ENCODE measurements at regions not wholly inside any gene's neighbourhood (a gene's known extent, or its start where the extent isn't known, plus 50 kb on each side); places are given as distances from the start of the nearest gene placed in this dataset.

- Histone ChIP-seq H3K27ac (ENCODE audit: insufficient read length, low read depth, low read length) (no peak overlapping the region), H3K27me3 (ENCODE audit: insufficient read depth, low read length) (no peaks in the 10 kb centered on the region), H3K4me1 (ENCODE audit: insufficient read depth, low read length) (no peaks in the 10 kb centered on the region), H4K91ac (ENCODE audit: insufficient read length, low read depth, low read length) (no peak overlapping the region), H3K9ac (ENCODE audit: extremely low read depth, insufficient read length, low read length) (no peak overlapping the region), H2BK120ac (ENCODE audit: low read depth, low read length, poor library complexity, severe bottlenecking) (no peak overlapping the region), H3K79me2 (ENCODE audit: insufficient read depth, low read length) (no peaks in the 10 kb centered on the region), H2BK15ac (ENCODE audit: low read depth, low read length) (no peak overlapping the region), H4K20me1 (ENCODE audit: control insufficient read depth, insufficient read depth, insufficient read length) (no peaks in the 10 kb centered on the region), H3K18ac (ENCODE audit: insufficient read length, low read depth, low read length) (no peak overlapping the region), H3T11ph (ENCODE audit: low read length) (no peak overlapping the region), H2BK5ac (ENCODE audit: insufficient read length, low read length) (no peak overlapping the region), H4K5ac (ENCODE audit: insufficient read length, low read depth, low read length) (no peak overlapping the region), H3K56ac (ENCODE audit: insufficient read length, low read depth, low read length) (no peak overlapping the region), H3K4ac (ENCODE audit: low read depth, low read length) (no peak overlapping the region), H4K8ac (replicated peaks; ENCODE audit: insufficient read length, low read depth, low read length) (no peak overlapping the region), H3K23me2 (ENCODE audit: insufficient read length, low read depth, low read length, poor library complexity, severe bottlenecking) (no peaks in the 10 kb centered on the region), H3K79me1 (ENCODE audit: insufficient read depth, low read depth, low read length, poor library complexity, severe bottlenecking) (no peaks in the 10 kb centered on the region), H2AK5ac (ENCODE audit: insufficient read length, low read length) (no peak overlapping the region), H2AFZ (ENCODE audit: low read length) (no peak overlapping the region), H2BK20ac (ENCODE audit: low read depth, low read length, poor library complexity, severe bottlenecking) (no peak overlapping the region), H2BK12ac (ENCODE audit: insufficient read length, low read depth, low read length) (no peak overlapping the region), H3K4me2 (ENCODE audit: insufficient read depth, insufficient read length, low read length) (no peak overlapping the region), H3K14ac (ENCODE audit: insufficient read depth, low read length) (no peak overlapping the region), H3K23ac (ENCODE audit: insufficient read length, low read depth, low read length) (no peak overlapping the region), H3K9me3 (ENCODE audit: control insufficient read depth, low read depth, low read length) (no peaks in the 10 kb centered on the region)
- no peak for DNase-seq
- WGBS (ENCODE audit: extremely low coverage, insufficient read length, low lambda C conversion rate), result no CpG with 5 or more reads among the region's 1 CpG
- TF ChIP-seq, protein P1, sequence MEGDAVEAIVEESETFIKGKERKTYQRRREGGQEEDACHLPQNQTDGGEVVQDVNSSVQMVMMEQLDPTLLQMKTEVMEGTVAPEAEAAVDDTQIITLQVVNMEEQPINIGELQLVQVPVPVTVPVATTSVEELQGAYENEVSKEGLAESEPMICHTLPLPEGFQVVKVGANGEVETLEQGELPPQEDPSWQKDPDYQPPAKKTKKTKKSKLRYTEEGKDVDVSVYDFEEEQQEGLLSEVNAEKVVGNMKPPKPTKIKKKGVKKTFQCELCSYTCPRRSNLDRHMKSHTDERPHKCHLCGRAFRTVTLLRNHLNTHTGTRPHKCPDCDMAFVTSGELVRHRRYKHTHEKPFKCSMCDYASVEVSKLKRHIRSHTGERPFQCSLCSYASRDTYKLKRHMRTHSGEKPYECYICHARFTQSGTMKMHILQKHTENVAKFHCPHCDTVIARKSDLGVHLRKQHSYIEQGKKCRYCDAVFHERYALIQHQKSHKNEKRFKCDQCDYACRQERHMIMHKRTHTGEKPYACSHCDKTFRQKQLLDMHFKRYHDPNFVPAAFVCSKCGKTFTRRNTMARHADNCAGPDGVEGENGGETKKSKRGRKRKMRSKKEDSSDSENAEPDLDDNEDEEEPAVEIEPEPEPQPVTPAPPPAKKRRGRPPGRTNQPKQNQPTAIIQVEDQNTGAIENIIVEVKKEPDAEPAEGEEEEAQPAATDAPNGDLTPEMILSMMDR (conservative IDR thresholded peaks at IDR 0.05), result no peak
- Mint-ChIP-seq H3K36me3 (ENCODE audit: insufficient read depth in 1 of 3, low read depth in 3 of 3) (no peaks in the 10 kb centered on the region), H3K4me1 (no peaks in the 10 kb centered on the region), H3K27me3 (ENCODE audit: low read depth) (no peaks in the 10 kb centered on the region), H3K27ac (no peak overlapping the region), H3K9me3 (peaks cover 5 to 8% of the 10 kb centered on the region in 2 experiments), H3K4me3 (no peak overlapping the region)
These were observed 440.4 kb downstream of the CCDC85A start for GRCh38 chr2:56624181-56624580.

Measured in H9 (cell line).